DMS53 (cell line): ENCODE measurements at regions not wholly inside any gene's neighbourhood (a gene's known extent, or its start where the extent isn't known, plus 50 kb on each side); places are given as distances from the start of the nearest gene placed in this dataset.
"Not testable (repeated sequence)": the region's sequence is repeated elsewhere in the genome, so short reads cannot be mapped to it uniquely, and the experiment has no call there.

Experiments used
- DNase-seq: peaks from one replicate; lab custom pipeline; 2025; lab: John Stamatoyannopoulos, UW

DNA sequence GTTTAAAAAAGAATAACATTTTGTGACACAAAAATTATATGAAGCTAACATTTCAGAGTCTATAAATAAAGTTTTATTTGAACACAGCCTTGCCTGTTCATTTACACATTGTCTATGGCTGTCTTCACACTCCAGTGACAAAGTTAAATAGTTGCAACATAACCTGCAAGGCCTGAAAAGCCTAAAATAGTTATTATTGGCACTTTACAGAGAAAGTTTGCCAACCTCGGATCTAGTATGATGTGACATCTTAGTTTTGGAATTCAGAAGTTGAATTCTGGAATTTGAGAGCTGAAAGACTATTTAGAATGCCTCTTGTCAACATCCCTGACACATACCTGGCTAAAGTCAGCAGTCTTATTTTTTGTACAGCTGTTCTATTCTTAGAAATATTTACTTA lies 68.3 kb downstream of the DYRK2 start:
- DNase-seq: peak; percentile 74

GRCh38 chr12:67719303-67719702 lies 70.8 kb downstream of the DYRK2 start:
- DNase-seq: not testable (repeated sequence)

DNA sequence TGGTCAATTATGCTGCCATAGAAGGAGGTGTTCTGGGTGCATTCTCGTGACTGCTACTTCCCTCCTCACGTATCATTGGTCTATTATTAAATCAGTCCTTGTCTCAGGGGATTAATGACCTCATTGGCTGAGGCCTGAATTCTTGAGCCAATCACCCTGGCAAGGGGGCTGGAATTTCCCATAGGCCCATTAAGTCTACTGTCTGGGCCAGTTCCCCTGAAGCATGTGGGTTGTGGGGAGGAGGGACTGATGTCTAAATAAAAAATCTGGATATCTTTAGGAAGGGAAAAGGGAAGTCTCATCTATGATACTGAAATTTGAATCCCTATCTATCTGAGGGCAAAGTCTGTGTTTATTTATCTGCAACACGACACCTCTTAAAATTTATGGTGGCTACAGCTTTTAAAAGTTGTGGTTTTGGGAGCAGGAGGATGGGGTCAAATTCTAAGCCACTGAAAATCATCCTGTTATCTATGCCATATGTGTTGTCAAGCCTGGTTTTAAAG lies 71.9 kb downstream of the DYRK2 start:
- peak; percentile 68 for DNase-seq

DNA sequence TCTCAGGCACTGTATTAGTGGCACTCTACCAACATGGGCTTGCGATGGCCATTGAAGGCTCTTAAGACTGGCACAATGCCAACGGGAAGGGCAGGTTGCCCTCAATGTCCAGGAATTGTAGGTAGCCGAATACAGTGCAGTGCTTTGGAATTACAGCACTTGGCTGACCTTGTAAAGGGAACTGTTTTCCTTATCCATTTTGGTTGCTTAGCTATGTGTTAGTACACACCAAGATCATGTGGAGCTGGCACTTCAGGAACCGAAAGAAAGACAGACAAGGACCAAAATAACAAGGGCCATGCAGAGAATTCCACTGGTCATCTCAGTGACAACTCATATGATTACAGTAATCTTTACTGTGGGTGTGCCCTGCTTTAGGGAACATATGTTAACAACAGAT lies 72.7 kb downstream of the DYRK2 start:
- peak; percentile 65 for DNase-seq

DNA sequence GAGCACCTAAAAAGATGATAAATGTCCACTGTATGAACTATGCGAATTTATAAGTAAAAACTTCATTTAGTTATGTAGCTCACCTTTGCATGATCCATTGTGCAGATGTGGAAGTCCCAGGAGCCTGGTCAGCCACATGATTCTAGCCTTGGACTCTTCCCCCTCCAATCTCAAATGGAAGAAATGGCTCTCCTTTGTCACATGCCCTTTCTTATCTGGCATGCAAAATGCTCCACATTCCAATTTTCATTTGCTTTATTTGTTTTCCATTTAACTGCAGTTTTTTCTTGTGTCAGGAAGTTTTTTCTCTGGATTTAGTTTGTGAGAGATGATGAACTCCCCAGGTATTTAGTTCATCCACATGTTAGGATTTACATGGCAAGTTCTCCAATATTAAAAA lies 73.8 kb downstream of the DYRK2 start:
- DNase-seq: no peak

GRCh38 chr12:67726868-67727267 lies 78.3 kb downstream of the DYRK2 start:
- no peak for DNase-seq

DNA sequence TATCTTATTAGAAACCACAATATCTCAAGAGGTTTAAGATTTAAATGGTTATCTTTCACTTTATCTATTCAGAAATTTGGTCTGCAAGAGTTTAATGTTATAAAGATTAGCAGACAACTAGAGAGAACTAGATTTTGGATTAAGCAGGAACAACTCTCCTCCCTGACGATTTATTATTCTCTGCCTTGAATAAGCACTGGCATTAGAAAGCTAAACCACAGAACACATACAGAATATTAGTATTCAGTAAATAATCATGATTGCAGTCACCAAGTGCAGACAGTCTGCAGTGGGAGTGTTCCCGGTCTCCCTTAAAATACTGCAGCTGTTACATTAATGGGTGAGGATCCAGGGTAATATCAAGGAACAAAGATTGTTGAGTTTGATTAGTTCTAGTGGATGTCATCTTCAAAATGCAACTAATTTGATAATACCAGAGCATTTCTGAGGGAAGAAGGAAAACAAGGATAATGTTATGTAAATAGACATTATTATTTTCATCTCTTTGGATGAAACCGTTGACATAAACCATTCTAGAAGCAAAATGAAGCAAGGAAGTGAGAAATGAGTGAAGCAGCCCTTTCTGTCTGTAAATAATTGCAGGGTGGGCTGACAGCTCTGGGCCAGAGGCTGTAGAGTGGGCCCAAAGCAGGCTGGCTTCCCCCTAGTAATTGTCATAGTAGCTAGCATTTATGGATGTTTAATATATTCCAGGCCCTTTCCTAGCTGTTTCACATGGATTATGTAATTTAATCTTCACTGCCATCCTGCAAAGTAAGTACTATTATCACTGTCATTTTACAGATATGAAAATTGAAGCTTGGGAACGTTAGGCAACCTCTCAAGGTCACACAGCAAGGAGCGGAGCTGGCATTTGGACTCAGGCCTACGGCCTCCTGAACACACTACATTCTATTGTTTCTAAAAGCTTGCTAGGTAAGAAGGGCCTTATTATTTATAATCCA lies 79.4 kb downstream of the DYRK2 start:
- DNase-seq: no peak

GRCh38 chr12:67732857-67733256 lies 84.3 kb downstream of the DYRK2 start:
- no peak for DNase-seq

GRCh38 chr12:67735868-67736267 lies 87.3 kb downstream of the DYRK2 start:
- DNase-seq: no peak

DNA sequence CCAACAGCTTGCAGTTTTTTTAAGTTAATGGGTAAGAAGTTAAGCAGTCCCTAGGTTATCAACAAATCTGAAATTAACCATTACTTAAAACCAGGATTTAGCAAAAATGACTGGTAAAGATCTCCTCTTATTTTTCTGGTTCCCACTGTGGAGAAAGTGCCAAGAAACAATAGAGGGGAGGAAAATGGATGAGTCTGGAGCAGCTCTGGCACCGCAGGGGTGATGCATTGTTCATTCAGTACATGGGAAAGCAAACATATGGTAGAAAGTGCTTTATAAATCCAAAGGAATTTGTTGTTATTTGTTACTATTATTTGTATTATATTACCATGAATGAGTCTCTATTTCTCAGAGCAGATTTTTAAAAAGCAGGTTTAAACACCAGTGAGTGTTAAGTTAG lies 92.2 kb downstream of the DYRK2 start:
- DNase-seq: no peak

GRCh38 chr12:67741270-67741669 lies 92.7 kb downstream of the DYRK2 start:
- no peak for DNase-seq

DNA sequence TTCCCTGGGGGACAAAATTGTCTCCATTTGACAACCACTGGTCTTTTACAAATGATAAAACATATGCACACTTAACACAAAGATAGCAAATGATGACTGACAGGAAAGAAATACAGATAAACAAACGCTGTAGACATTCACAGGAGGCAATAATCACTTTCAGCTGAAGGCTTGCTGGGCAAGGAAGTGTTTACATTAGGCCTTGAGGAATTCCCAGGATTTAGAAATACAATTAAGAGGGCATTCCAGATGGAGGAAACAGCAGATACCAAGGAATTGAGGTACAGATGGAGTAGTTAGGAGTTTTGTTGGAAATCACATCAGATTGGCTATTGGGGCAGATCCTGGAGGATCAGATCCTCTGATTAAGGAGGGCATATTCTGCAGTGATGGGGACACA lies 93.9 kb downstream of the DYRK2 start:
- no peak for DNase-seq

DNA sequence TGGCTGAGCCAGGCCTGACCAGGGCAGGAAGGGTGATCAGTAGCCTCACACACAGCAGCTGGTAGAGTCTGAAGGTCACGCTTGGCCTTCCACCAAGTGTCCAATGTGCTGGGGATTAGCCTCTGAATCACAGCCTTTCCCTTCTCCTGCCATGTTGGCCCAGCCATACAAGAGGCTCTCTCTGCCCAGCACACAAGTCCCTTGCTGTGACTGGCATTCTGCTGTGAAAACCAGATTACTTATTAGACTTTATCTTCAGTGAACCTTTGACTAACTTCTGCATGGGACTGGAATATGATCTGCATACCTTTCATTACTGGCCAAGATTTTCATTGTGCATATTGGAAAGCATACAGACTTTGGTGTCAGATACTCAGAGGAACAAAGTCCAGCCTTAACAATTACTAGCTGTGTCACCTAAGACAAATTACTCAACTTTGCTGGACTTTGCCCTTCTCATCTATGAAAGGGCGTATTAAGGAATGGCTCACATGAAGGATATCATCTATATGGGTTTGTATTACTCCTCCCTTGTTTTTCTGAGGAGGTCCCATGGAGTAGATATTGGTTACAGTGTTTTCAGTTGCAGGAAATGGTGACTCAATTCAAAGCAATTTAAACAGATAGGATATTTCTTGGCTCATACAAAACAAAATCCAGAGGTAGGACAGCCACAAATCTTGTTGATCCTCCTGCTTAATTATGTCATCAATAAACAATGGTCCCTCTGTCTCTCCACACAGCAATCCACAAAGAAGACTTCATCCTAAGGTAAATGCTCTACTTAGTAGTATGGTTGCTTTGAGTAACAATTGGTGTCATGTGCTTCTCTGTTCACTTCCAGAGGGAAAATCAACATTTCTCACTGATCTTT lies 99.6 kb downstream of the DYRK2 start:
- peak; percentile 71 for DNase-seq

- DNase-seq: no peak
Observed at GRCh38 chr12:67748743-67749040, 100.1 kb downstream of the DYRK2 start.

GRCh38 chr12:67750513-67751183 lies 102.1 kb downstream of the DYRK2 start:
- DNase-seq: no peak

DNA sequence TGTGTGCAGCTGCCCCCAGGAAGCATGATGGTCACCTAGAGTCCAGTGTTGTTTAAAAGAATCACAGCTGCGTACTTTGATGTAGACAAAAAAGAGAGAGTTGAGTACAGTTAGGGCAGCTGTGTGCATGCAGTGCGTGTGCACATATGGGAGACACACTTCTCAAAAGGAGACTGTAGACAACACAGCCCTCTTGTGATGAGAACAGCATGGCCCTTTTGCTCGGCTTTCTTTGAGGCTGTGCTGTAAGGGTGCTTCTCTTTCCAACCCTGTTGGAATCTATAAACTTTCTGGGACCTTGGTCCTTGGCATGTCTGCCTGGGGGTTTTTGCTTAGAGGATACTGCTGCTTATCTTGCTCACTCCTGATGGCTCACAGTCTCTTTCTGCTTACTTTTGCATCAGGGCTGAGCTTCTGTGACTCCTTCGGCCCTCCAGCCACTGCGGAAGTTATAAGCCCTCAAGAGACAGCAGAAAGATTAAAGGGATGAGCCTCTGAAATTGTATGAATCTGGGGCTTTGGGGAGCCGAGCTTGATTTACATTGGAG lies 102.9 kb downstream of the DYRK2 start:
- no peak for DNase-seq

DNA sequence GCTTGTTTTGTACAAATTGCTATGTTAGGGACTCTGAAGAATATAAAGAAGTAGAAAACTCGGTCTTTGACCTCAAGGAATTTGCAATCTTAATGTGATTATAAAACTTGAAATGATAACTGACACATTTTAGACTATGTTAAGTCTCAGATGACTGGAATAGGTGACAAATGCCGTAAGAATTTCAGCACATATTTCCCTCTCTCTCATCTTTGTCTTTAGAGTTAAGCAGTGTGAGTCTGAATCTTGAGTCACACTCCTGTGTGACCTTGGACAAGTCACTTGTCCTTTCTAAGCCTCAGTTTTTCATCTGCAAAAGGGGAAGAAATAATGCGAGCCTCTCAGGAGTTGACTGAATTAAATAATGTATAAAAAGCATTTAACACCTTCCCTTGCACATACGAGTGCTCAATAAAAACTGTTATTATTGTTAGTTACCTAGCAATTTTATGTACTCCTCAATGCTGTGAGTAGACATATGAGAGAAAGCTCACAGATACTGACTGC lies 103.7 kb downstream of the DYRK2 start:
- DNase-seq: no peak

GRCh38 chr12:67754933-67755697 lies 106.6 kb downstream of the DYRK2 start:
- DNase-seq: no peak

DNA sequence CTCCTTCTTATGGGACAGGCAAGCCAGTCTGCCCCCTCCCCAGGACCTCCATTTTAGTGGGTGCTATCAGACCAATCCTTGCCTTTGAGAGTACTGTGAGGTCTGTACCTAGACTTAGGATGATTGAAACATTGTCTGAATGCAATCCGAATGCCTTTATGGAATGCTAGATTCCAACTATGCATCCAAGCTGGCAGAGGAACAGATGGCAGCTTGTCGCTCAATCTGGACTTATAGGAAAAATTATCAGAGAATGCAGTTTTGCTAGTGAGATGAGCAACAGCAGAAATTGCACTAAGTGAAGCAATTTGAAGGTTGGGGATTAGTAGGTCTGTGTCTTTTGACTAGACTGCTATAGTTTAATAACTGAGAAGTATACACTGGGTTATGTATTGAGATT lies 109.1 kb downstream of the DYRK2 start:
- DNase-seq: no peak

DNA sequence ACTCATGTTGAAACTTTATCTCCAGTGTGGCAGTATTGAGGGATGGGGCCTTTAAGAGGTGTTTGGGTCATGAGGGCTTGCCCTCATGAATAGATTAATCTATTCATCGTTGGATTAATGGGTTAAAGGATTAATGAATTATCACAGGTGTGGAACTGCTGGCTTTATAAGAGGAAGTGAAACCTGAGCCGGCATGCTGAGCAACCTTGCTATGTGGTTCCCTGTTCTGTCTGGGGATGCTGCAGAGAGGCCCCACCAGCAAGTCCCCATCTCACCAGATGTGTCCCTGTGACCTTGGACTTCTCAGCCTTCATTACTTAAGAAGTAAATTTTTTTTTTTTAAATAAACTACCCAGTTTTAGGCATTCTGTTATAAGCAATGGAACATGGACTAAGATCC lies 109.6 kb downstream of the DYRK2 start:
- peak; percentile 25 for DNase-seq

DNA sequence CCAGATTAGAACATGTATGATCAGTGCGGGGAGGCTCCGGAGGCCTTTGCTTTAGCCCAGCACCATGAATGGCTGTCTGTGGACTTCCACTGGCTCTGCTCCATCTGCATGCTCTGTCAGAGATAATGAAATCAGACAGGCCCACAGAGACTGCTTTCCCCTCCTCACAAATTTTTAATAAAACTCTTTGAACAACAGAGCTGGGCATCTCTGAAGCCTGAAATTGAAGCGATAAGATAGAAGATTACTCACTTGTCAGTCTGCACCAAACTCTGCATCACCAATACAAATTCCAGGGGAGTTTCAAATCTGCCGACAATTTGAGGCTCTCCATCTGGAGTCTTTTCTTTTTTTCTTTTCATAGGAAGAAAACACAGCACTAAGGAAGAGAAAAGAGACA lies 110.0 kb downstream of the DYRK2 start:
- no peak for DNase-seq
